GM10248 (cell line): ENCODE measurements at regions not wholly inside any gene's neighbourhood (a gene's known extent, or its start where the extent isn't known, plus 50 kb on each side); places are given as distances from the start of the nearest gene placed in this dataset.

ENCODE experiments used
- CTCF ChIA-PET: fragments of 300-600 bp; sonication (Branson Sonifier 250); formaldehyde crosslinking; extraction: SDS; loops from one replicate; lab custom pipeline; 2021; ENCODE audit warnings: antibody characterized with exemption; lab: Yijun Ruan, JAX
- POLR2A ChIA-PET: fragments of 350-650 bp; sonication (Branson Sonifier 250); formaldehyde crosslinking; extraction: SDS; loops from one replicate; lab custom pipeline; 2020; ENCODE audit warnings: antibody characterized with exemption; lab: Yijun Ruan, JAX
- DNase-seq: peaks from one replicate; pipeline ENCODE4 v3.0.0; 2012; ENCODE audit errors: extremely low spot score
- CTCF ChIP-seq: IDR thresholded peaks from 2 replicates; pipeline ENCODE4 v1.5.1; 2012; ENCODE audit warnings: mild to moderate bottlenecking, low read depth; ENCODE audit errors: extremely low read depth, missing control alignments, control extremely low read depth

DNA sequence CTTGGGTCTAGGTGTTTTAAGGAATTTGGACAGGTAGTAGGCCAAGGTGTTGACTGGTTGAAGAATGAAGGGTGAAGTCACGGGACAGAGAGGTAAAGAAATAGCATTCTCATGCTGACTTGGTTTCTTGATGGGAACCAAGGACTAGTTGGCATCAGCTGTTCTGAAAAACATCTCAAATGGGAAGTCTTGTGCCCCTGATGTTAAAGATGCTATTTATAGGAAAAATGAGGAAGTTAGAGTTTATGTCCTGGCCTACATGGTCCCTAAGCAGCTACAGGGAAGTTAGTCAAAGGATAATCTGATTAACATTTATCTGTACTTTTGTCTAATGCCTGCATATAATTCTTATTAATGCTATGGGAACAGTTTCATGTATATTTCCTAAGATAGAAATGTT is 262.4 kb downstream of the HHIPL2 start:
- ChIA-PET POLR2A (no interaction called here), CTCF (interaction anchor here (1.1 kb wide), 1 partner anchor 9 kb away, joined by 3 read pairs; no protein-coding TSS in a partner anchor)
- TF ChIP-seq CTCF, result no peak
- DNase-seq, result no peak

- ChIA-PET POLR2A (no interaction called here), CTCF (no interaction called here)
- no peak for TF ChIP-seq CTCF
- no peak for DNase-seq
Observed at GRCh38 chr1:222284466-222284865, 263.4 kb downstream of the HHIPL2 start.

DNA sequence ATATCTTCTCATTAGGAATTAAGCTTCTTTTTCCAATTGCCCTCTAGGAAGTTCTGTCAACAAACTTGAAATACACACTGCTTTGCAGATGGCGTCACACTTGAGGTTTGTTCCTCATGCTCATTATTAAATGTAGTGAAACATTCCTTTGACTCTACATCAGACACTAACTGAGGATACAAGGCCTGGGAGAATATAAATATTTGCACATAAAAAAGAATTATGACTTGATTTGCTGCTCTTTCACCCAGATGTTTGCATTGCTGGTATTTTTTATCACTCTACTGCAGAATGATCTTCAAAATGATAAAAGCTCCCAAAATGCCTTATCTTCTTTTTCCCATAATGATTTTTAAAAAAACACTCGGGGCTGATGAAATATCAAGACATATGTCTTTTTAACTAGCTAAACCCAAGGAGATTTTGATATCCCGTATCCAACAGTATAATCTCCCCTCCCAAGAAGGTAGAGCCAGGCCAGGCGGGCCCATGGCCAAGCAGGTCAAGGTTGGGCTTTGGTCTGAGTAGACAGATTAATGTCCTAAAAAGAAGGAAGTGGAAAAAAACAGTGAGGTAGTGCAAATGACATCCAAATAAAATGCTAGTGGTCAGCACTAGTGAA is 264.6 kb downstream of the HHIPL2 start:
- DNase-seq, result no peak
- POLR2A ChIA-PET, result no interaction called here
- CTCF ChIA-PET, result no interaction called here
- TF ChIP-seq CTCF, result no peak

DNA sequence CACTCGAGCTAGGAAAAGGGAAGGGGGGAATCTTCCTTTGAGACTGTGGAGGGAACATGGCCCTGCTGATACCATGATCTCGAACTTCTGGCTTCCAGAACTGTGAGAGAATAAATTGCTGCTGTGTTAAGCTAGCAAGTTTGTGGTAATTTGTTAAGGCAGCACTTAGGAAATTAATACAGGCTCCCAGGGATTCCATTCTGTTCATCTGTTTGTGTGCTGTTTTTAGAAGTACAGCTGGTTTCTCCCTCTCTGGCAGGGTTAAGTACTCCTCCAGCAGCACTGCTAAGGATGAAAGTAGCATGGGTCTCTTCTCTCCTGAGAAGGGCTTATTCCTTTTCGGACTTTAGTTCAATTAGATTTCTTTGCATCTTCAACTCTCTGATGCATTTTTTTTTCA is 268.3 kb downstream of the HHIPL2 start:
- no peak for DNase-seq
- no peak for TF ChIP-seq CTCF
- ChIA-PET POLR2A (no interaction called here), CTCF (no interaction called here)

DNA sequence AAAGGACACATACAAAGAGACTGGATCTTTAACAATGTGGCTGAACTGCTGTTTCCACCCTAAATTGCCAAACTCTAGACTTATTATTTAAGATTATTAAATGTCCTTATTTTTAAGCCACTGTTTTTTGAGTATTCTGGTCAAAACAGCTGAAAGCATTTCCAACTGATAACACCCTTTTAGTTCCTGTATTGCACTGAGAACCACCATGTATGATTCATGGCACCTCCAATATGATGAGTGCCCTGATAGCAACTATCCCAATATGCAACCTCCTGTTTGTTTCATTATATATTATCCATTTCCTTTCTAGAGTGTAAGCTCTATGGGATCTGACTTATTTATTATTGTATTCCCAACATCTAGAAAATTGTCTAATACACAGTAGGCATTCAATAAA is 269.4 kb downstream of the HHIPL2 start:
- ChIA-PET POLR2A (no interaction called here), CTCF (no interaction called here)
- DNase-seq, result no peak
- TF ChIP-seq CTCF, result no peak

DNA sequence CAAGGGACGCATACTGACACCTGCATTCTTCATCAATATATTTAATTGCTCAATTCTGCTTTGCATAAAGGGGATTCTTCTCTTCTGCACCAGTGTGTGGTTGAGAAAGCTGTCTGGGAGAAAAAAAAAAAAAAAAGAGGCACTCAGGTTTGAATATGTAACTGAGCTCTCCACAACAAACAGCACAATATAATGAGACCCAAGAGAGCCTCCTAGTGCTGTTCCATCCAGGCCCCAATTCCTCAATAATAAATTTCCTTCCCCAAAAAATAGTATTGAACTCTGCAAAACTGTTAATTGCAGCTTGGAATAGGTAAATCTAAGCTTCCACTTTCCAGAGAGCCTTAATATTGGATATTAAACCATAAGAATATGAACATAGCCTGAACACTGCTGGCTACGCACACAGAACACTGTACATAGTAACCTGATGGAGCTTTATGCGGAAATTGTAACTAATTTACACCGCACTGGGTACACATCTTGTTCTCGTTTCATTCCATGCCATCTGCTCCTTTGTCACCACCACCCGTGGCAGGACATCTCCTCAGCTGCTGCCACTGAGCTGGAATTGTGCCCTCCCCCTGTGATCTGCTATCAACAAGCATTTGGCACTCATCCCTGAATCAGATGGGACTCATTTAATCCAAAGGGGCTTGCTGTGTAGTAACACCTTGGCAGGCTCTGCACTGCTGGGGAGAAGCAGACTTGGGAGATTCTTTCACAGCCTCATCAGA is 272.0 kb downstream of the HHIPL2 start:
- ChIA-PET CTCF (no interaction called here), POLR2A (no interaction called here)
- no peak for DNase-seq
- TF ChIP-seq CTCF, result no peak
